Fibroblast of skin of right biceps (primary cell): ENCODE measurements at regions not wholly inside any gene's neighbourhood (a gene's known extent, or its start where the extent isn't known, plus 50 kb on each side); places are given as distances from the start of the nearest gene placed in this dataset.
"Not testable (repeated sequence)": the region's sequence is repeated elsewhere in the genome, so short reads cannot be mapped to it uniquely, and the experiment has no call there.

Experiments
- DNase-seq: peaks from one replicate; pipeline ENCODE4 v3.0.0-alpha.2; 2013

DNA sequence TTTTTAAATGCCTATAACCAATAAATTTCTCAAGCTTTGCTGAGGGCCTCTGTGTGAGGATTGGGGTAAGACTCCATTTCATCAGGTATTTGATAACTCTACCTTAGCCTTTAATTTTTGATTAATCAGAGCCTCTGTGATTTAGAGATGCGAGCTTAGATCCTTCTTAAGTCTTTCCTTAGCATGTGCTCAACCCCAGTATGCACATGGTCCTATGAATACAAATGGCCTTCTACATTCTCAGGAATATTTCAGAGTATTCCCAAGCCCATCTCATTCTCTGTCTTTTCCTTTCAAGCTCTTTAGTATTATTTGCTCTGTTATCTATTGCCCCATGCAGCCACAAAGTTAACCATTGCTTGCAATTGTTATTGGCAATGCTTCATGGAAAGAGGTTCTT is 1407.7 kb downstream of the LRFN5 start:
- DNase-seq = no peak

DNA sequence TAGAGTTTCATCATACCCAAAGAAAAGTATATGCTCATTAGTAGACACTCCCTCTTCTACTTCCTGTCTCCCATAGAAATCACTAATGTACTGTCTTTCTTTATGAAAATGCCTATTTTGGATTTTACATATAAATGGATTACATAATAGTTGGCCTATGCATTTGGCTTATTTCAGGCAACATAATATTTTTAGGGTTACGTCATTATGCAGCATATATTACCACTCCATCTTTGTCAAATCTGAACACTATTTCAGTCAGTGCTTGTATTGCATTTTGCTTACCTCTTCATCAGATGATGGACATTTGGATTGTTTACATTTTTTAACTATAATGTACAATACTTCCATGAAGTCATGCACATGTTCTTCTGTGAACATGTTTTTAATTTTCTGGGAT is 1406.1 kb downstream of the LRFN5 start:
- DNase-seq = no peak

DNA sequence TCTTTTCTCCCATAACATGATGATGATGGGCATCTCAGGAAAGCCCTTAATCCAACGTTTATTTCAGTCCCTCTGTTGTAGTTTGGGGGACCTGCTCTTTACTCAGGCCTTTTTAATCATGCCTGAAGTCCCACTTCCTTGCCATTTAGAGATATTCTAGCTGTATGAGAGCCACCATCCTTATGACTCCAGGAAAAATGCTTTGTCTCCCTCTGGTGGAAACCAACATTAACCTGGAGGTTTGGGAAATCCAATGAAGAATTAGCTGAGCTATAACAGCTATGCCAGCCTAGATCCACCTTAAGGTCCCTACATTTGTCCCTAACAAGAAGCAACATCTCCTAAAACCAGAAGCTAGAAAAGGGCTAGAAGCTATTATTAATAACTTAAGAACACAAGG is 1399.1 kb downstream of the LRFN5 start:
- no peak for DNase-seq

DNA sequence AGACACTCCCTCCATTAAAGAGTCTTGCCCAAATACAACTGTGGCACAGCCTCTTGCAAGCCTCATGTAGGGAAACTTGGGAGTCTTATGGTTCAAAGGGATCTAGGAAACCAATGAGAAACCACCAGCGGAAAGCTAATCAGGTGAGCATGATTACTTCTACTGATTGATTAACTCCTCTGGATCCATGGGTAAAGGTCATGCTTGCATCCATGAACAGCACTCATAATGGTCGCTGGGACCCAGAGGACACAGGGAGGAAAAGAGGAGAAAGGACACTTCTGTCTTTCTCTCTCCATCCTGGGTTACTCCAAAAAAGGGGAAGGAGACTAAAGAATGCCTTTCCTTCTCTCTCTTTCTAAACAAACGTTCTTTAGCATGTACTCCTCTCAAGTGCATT is 1397.2 kb downstream of the LRFN5 start:
- DNase-seq = no peak

DNA sequence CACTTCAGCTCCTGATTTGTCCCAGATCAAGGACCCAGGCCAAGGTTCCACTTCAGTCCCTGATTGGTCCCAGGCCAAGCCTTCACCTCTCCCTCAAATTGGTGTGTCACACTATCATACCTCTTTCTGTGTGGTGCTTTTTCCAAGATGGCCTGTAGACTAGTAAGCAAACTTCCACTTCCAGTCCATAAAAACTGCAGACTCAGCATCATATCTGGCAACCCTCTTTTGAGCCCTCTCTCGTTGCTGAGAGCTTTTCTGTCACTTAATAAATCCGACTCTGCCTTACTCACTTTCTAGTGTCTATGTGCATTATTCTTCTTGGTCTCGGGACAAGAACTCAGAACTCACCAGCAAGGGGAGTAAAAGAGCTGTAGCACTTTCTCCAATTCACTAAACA is 1395.1 kb downstream of the LRFN5 start:
- no peak for DNase-seq

DNA sequence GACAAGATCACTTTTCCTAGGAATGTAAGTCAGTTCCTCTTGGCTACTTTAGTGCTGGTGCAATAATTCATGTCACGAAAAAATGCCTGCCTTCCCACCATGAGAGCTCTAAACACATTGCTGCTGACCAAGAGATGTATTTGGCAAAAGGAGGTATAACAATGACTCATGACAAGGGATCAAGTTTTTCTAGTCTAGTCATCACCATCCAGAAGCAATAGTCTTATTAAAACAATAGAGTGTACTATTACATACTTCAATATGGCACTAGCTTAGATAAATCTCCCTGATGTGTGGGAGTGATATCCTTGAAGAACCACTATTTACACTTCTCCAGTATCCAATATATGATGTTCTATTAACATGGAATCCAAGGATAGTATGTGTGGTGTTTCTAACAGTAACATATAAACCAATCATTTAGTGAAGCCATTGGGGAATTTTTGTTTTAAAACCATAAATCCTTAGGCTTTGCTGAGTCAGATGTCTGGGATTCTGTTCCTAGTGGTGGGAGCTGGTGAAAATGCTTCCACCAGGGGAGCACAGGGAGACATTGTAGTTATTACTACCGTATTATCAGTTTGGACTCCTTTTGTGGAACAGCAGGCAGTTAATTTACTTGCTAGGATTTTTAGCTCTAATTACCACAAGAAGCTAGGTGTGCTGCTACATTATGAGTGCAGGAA is 1387.5 kb downstream of the LRFN5 start:
- peak; percentile 86 for DNase-seq

DNA sequence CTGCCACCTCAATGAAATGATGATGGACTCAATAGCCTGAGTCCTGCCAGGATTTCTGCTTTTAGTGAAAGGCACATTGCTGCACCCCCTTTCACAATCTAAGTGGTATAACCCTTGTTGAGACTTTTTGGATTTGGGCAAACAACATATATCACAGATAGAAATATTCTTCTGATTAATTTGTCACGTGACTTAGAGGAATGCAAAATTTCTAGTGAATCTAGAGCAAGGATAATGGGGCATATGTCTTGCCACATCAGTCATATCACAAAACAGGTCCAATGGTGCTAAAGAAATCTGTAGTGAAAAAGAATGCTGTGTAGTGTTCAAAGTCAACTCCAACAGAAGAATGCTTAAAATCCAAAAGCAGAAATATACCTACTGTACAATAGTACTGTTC is 1386.3 kb downstream of the LRFN5 start:
- no peak for DNase-seq

DNA sequence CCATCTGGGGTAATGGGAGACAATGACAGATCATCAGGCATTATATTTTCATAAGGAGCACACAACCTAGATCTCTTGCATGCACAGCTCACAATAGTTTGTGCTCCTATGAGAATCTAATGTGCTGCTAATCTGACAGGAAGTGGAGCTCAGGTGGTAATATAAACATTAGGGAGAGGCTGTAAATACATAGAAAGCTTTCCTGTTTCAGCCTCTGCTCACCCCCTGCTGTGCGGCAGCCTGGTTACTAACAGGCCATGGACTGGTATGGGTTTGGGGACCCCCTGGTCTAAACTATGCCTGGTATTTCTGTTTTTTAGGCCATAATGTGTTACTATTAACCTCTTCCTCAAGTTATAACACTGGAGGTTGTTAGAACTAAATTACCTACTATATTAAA is 1373.7 kb downstream of the LRFN5 start:
- no peak for DNase-seq

DNA sequence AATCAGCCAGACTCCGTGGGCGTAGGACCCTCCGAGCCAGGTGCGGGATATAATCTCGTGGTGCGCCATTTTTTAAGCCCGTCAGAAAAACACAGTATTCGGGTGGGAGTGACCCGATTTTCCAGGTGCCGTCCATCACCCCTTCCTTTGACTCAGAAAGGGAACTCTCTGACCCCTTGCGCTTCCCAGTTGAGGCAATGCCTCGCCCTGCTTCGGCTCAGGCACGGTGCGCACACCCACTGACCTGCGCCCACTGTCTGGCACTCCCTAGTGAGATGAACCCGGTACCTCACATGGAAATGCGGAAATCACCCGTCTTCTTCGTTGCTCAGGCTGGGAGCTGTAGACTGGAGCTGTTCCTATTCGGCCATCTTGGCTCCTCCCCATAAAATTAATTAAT is 1366.5 kb downstream of the LRFN5 start:
- DNase-seq = not testable (repeated sequence)

DNA sequence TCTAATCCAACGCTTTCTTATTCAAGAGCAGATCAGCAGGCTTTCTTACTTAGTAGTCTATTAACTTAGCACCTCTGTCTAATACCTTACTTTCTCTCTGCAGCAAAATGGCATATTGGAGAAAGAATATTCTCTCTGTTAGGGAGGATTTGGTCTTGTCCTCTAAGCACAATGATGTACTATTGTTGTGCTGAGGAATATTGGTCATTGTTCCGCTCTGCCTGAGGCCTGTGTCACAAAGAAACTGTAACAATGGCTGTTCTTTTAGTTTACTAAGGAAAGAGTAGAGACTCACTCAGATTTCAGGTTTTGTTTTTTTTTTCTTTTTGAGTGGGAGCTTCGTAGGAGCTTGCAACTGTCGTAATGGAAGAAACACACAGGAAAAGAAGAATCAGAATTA is 1358.8 kb downstream of the LRFN5 start:
- no peak for DNase-seq

DNA sequence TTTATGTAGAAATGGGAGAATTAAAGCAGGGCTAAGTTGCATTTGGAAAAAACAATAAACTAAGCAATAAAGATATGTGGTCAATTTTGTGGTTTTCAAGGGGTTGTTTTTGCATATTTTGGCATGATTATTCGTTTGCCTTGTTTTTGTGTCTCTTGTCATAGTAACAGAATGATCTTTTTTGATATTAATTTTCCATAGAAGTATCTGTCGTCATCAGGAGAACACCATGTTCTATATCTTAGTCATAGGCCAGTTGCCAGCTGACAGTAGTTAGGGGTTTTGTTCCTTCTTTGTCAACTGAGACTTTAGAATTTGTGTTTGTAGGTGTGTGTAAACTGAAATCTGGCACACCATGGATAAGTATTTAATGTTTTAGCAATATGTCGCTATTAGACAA is 1354.8 kb downstream of the LRFN5 start:
- DNase-seq = no peak

DNA sequence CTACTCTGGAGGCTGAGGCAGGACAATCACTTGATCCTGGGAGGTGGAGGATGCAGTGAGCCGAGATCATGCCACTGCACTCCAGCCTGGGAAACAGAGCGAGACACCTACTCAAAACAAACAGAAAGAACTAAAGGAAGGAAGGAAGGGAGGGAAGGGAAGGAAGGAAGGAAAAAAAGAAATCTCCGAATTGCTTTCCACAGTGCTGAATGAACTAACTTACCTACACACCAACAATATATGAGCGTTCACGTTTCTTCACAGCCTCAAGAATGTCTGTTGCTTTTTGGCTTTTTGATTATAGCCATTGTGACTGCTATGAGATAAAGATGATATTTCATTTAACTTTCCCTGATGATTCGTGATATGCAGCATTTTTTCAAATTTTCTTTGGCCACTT is 1343.7 kb downstream of the LRFN5 start:
- DNase-seq = no peak

DNA sequence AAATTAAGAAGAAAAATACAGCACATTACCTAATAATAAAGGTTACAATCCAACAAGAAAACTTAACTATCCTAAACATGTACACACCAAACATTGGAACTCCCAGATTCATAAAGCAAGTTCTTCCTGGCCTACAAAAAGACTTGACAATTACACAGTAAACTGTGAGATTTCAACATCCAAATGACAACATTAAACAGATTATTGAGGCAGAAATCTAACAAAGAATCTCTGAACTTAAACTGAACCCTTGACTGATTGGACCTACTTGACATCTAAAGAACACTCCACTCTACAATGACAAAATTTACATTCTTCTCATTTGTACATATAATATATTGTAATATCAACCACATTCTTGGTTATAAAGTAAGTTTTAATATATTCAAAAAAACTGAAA is 1341.3 kb downstream of the LRFN5 start:
- no peak for DNase-seq

DNA sequence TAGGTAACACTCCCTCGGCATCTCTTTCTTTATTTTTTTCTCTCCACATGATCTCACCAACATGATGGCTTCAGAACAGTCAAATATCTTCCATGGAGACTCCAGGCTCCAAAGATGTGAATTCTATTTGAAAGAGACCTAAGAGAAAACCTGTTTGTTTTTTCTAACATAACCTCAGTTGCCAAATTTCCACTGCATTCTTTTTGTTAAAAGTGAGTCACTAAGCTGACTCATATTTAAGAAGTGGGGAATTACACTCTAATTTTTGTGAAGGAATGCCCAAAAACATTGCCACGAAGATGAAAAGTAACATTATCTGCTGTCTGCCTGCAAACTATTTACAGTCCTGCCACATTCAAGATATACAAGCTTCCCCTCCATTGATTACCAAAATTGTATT is 1337.6 kb downstream of the LRFN5 start:
- DNase-seq = peak; percentile 22

DNA sequence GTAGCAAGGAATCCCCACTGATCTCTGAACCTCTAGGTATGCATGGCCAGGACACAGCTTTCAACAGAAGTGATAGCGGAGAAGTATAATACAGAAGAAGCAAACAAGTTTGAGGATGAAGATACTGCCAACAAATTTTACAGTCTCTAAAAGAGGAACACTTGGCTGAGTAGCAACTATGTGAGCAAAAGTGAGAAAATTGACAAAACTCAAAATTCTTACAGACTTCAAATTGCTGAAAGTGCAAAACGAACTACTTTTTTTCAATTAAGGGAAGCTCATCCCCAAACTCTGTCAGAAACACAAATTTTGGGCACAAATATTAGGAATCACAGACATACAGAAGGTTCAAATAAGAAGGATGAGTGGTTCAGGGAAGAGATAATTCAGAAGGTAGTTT is 1324.6 kb downstream of the LRFN5 start:
- DNase-seq = no peak

DNA sequence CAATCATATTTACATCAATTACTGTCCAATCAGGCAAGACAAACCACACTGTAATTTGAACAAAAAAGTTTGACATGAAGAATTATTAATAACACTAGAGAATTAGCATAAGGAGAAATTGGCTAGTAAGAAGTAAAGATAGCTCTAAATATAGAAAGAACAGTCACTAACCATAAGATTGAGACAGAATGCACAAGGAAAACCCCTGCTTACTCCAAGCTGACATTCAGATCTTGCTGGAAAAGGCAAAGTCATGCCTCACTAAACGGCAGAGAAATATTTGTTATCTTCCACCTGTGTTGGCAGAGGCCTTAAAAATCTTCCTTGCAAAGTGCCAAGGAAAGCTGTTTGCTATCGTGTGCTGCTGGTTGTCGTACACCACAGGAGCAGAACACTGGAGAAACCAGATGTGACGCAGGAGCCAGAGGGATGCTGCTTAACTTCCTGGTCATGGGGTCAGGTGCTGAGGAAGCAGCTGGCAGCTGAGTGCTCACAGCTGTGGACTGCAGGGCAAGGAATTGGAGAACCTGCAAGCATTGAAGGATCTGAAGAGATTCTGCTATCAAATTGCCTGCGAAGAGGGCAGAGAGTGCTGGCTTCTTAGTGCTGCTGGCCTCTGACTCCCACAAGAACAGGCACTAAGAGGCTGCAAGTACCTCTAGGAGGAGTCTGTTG is 1323.3 kb downstream of the LRFN5 start:
- DNase-seq = peak; percentile 1

DNA sequence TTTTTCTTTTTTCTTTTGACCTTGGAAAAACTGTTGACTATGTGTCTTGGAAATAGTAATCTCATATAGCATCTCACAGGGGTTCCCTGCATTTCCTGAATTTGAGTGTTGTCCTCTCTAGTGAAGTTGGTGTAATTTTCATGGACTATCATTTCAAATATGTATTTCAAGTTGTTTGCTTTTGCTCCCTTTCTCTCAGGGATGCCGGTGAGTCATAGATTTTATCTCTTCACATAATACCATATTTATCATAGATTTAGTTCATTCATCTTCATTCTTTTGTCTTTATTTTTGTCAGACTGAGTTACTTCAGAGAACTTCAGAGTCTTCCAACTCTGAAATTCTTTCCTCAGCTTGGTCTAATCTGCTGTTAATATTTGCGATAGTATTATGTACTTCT is 1320.6 kb downstream of the LRFN5 start:
- DNase-seq = no peak

DNA sequence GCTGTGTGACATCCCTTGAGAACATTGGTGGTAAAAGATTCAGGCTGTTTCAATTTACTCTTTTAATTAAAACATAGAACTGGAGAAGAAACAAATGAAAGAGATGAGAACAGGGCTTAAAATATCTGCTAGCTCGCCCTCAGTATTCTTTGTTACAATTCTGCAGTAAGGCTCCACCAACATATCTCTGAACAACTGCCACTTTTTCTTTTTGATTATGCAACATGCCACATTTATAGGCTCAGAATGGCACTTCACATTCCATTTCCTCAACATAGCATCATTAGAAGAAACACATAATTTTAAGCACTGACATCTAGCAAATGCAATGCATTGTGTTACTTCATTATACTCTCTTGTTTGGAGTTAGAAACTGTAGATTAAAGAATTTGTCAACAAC is 1315.2 kb downstream of the LRFN5 start:
- DNase-seq = no peak

DNA sequence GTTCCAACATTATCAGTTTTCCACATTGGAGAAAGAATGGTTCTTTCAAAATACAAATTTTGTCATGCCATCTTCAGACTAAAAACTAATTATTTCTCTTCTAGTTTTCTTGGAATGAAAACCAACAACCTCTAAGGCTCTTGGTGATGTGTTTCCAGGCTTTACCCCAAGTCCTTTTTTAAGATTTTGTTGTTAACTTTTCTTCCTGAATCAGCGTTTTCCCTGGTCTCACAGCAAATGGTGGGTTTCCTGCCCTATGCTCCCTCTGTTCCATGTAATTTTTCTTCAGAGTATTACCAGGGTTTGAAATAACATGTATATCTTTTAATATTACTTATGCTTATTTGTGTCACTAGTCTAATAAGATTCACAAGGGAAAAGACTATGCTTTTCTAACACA is 1311.9 kb downstream of the LRFN5 start:
- no peak for DNase-seq

DNA sequence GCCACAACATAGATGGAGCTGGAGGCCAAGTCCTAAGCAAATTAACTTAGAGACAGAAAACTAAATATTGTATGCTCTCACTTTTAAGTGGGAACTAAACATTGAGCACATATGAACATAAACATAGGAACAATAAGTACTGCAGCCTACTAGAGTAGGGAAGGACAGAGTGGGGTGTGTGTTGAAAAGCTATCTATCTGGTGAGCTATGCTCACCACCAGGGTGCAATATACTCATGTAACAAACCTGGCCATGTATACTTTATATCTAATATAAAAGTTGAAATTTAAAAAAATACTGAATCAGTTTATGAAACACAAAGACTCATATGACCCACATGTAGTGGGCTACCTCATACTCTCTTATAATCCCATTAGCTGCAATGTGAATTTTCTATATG is 1305.0 kb downstream of the LRFN5 start:
- DNase-seq = no peak

DNA sequence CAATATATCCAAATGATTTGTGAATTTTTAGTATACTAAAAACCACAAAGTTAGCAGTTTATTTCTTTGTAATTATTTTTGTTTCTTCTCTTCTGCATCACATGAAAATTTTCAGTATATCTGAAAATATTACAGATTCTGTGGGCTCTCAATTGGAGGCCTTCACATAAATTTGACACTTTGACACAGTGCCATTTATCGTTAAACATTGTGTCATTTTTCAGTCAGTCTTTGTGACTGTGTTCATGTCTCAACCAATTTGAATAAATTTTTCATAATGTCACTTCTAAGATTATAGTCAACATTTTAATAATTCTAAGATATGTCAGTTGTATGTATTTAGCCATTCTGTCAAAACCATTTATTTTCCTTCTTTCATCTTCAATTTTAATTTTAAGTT is 1303.0 kb downstream of the LRFN5 start:
- DNase-seq = no peak

DNA sequence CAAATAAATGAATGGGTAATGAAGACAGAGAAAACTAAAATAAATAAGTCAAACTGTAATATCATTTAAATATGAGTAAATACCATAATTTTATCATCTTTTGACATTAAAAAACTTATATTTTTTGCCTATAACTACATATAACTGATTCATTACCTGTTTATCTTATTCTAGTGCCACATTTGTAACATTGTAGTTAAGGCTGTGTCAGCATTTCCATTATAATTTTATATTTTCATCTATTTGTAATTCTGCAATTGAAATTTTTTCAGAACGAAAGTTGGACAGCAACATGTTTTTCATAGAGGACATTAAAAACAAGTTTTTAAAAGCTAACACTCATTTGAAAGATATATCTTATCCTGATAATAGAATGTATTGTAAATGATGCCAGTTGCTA is 1286.5 kb downstream of the LRFN5 start:
- DNase-seq = no peak

DNA sequence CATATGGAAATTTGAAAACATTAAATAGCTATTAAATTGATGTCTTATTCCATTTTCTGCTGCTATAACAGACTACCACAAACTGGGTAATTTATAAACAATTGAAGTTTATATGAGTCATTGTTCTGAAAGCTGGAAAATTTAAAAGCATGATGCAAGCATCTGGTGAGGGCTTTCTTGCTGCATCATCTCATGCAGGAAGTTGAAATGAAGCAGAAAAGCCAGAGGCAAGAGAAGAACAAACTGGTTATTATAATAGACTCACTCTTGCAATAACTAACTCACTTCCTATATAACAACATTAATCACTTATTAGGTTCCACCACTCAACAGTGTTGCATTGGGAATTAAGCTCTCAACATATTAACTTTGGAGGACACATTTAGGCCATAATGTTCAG is 1277.4 kb downstream of the LRFN5 start:
- peak; percentile 76 for DNase-seq

DNA sequence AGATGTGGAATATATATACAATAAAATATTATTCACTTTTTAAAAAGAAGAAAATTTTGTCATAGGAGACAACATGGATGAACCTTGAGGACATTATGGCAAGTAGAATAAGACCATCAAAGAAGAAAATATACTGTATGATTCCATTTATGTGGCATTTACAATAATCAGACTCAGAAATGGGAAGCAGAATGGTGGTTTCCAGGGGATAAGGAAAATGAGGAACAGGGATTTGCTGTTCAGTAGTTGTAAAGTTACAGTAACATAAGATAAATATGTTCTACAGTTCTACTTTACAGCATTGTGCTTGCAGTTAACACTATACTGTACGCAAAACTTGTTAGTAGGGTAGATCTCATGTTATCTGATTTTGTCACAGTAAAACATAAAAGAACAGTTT is 1271.0 kb downstream of the LRFN5 start:
- DNase-seq = no peak

DNA sequence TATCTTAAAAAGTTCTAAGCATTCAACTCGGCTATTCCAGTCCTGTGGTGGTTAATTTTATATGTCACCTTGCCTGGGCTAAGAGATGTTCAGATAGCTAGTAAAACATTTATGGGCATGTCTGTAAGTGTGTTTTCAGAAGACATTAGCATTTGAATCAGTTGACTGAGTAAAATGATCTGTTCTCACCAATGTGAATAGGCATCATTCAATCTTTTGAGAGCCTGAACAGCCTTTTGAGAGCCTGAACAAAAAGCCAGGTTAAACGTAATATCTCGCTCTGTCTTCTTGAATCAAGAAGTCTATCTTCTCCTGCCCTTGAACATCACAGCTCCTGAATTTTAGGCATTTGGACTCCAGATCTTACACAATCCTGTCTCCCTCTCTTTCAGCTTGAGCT is 1266.1 kb downstream of the LRFN5 start:
- DNase-seq = no peak
